Osteoblast (primary cell): ENCODE measurements at regions not wholly inside any gene's neighbourhood (a gene's known extent, or its start where the extent isn't known, plus 50 kb on each side); places are given as distances from the start of the nearest gene placed in this dataset.

Experiments
- DNase-seq: peaks from one replicate; pipeline ENCODE4 v3.0.0; 2011; ENCODE audit warnings: low spot score, mixed read lengths; ENCODE audit not compliant: insufficient read length; ENCODE audit errors: missing footprints
- H2AFZ ChIP-seq: 2 replicates; pipeline ENCODE4 v1.6.0; 2011; ENCODE audit warnings: mild to moderate bottlenecking, low read length
- H3K27ac ChIP-seq: 2 replicates; pipeline ENCODE4 v1.5.1; 2011; ENCODE audit warnings: mild to moderate bottlenecking, low read depth, low read length, moderate library complexity
- H3K27me3 ChIP-seq: 2 replicates; pipeline ENCODE4 v1.6.0; 2012; ENCODE audit warnings: mild to moderate bottlenecking, control low read depth, inconsistent platforms, low read length, moderate library complexity; ENCODE audit not compliant: insufficient read depth
- H3K36me3 ChIP-seq: 2 replicates; pipeline ENCODE4 v1.5.1; 2011; ENCODE audit warnings: mild to moderate bottlenecking, low read length, control low read depth, moderate library complexity; ENCODE audit not compliant: insufficient read depth
- H3K4me1 ChIP-seq: 2 replicates; pipeline ENCODE4 v1.5.1; 2011; ENCODE audit warnings: mild to moderate bottlenecking, low read length, control low read depth, moderate library complexity; ENCODE audit not compliant: insufficient read depth
- H3K4me2 ChIP-seq: 2 replicates; pipeline ENCODE4 v1.6.0; 2011; ENCODE audit warnings: mild to moderate bottlenecking, low read length; ENCODE audit not compliant: insufficient read depth
- H3K4me3 ChIP-seq: fragments of 200-600 bp; sonication (generic); 3 replicates; pipeline ENCODE4 v1.5.1; 2012; ENCODE audit warnings: mild to moderate bottlenecking, low read length, inconsistent platforms; ENCODE audit not compliant: insufficient read depth
- H3K79me2 ChIP-seq: 2 replicates; pipeline ENCODE4 v1.6.0; 2012; ENCODE audit warnings: mild to moderate bottlenecking, low read length, control low read depth, inconsistent platforms; ENCODE audit not compliant: insufficient read depth
- H3K9me3 ChIP-seq: 2 replicates; pipeline ENCODE4 v1.5.1; 2011; ENCODE audit warnings: low read depth, low read length, control low read depth
- H4K20me1 ChIP-seq: 2 replicates; pipeline ENCODE4 v1.6.0; 2012; ENCODE audit warnings: mild to moderate bottlenecking, low read length, control low read depth; ENCODE audit not compliant: insufficient read depth
- TF ChIP-seq, protein P1 (sequence below): IDR thresholded peaks from 2 replicates; pipeline ENCODE4 v1.5.1; 2011; ENCODE audit warnings: mild to moderate bottlenecking, low read depth, low read length, moderate library complexity; ENCODE audit errors: extremely low read depth

DNA sequence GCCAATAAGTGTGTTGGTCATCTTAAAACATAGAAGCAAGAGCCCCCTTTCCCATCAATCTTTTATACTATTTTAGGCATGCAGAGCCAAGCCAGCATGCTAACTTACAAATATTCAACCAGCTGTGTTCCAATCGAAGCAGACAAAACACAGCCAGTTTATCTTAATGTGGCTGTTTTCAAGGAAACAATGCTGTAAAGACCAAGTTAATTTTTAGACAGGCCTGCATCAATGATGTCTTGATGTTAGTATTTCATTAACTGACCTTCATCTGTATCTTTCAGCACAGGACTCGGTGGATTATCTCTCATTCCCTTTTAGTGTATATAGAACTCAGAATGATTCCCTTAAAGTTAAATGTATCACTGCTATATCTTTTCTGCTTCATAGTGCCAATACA is 262.0 kb upstream of the ZWINT start:
- Histone ChIP-seq H3K27me3 (no peaks in the 10 kb centered on the region), H3K4me1 (no peaks in the 10 kb centered on the region), H3K79me2 (no peaks in the 10 kb centered on the region), H3K36me3 (no peaks in the 10 kb centered on the region), H4K20me1 (no peaks in the 10 kb centered on the region), H2AFZ (no peak overlapping the region), H3K4me3 (no peak overlapping the region), H3K27ac (no peak overlapping the region), H3K9me3 (peaks cover 4% of the 10 kb centered on the region), H3K4me2 (no peak overlapping the region)
- no peak for DNase-seq
- TF ChIP-seq, protein P1, sequence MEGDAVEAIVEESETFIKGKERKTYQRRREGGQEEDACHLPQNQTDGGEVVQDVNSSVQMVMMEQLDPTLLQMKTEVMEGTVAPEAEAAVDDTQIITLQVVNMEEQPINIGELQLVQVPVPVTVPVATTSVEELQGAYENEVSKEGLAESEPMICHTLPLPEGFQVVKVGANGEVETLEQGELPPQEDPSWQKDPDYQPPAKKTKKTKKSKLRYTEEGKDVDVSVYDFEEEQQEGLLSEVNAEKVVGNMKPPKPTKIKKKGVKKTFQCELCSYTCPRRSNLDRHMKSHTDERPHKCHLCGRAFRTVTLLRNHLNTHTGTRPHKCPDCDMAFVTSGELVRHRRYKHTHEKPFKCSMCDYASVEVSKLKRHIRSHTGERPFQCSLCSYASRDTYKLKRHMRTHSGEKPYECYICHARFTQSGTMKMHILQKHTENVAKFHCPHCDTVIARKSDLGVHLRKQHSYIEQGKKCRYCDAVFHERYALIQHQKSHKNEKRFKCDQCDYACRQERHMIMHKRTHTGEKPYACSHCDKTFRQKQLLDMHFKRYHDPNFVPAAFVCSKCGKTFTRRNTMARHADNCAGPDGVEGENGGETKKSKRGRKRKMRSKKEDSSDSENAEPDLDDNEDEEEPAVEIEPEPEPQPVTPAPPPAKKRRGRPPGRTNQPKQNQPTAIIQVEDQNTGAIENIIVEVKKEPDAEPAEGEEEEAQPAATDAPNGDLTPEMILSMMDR, result no peak

DNA sequence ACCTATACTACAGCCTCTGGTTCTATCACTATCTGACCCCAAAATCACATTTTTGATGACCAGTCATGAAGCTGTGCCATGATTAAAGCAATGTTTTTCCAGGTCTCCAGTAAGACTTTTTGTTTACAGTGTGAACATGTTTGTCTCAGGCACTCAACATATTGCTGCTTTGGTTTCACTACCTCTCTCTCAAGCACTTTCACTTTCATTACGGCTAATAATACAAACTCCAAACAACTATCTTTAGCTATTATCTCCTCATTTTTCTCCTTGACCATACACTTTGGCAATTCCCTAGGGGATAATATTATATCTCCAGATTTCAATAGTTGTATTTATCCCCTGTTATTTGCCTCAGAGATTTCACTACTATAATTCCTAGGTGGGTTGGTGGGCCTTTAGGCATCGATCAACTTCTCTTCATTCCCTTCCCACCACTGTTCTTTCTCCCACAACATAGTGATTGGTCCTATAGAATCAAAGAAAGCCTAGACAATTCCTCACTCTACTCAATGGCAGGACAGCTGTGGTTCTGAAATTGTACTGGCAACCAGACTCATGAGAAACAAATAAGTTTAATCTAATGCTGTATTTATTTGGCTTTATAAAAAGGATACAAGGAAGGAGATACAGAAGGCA is 261.4 kb upstream of the ZWINT start:
- Histone ChIP-seq H3K4me2 (no peak overlapping the region), H4K20me1 (no peaks in the 10 kb centered on the region), H2AFZ (no peak overlapping the region), H3K4me3 (no peak overlapping the region), H3K9me3 (peaks cover 4% of the 10 kb centered on the region), H3K27me3 (no peaks in the 10 kb centered on the region), H3K4me1 (no peaks in the 10 kb centered on the region), H3K79me2 (no peaks in the 10 kb centered on the region), H3K36me3 (no peaks in the 10 kb centered on the region), H3K27ac (no peak overlapping the region)
- TF ChIP-seq, protein P1, result no peak
- DNase-seq, result no peak

DNA sequence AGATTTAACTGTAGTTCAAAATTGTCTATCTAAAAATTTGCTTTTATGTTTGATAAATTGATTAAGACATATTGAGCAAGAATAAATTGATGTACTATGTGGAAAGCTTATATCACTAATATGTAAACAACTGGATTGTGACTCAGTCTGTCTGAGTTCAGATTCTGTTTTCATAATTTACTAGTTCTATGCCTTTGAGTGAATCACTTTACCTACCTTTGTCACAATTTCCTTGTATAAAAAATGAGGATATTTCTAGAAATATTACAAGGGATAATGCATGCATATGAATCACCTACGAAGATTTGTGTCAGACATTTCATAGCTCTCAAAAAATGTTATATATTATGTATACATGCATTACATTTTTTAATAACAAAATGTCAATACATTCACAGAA is 245.1 kb upstream of the ZWINT start:
- no peak overlapping the region for H3K27ac ChIP-seq
- peaks cover 1% of the 10 kb centered on the region for H3K9me3 ChIP-seq
- TF ChIP-seq, protein P1, result no peak
- H3K4me2 ChIP-seq, result no peak overlapping the region
- no peaks in the 10 kb centered on the region for H4K20me1 ChIP-seq
- no peaks in the 10 kb centered on the region for H3K4me1 ChIP-seq
- DNase-seq, result no peak
- H3K36me3 ChIP-seq, result no peaks in the 10 kb centered on the region
- H2AFZ ChIP-seq, result no peak overlapping the region
- H3K4me3 ChIP-seq, result no peak overlapping the region
- H3K27me3 ChIP-seq, result no peaks in the 10 kb centered on the region
- H3K79me2 ChIP-seq, result no peaks in the 10 kb centered on the region

DNA sequence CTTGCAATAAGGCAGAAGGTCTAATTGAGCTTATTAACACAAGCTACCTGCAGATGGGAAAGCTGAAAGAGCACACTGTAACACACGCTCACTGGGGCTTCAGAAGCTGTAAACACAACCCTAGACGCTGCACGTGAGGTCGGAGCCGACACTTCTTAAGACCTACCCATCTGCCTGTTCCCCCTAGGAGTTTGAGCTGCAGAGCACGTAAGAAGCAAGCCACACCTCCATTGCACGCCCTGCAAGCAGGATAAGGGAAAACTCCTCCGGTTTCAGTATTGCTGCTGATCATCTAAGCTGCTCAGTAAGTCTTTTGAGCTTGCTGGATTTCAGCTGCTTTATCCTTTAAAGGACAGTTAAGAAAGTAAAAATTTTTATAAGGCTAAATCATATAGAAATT is 244.0 kb upstream of the ZWINT start:
- Histone ChIP-seq H3K4me3 (no peak overlapping the region), H4K20me1 (no peaks in the 10 kb centered on the region), H3K36me3 (no peaks in the 10 kb centered on the region), H2AFZ (no peak overlapping the region), H3K79me2 (no peaks in the 10 kb centered on the region), H3K27me3 (no peaks in the 10 kb centered on the region), H3K4me2 (no peak overlapping the region), H3K4me1 (no peaks in the 10 kb centered on the region), H3K27ac (no peak overlapping the region), H3K9me3 (peaks cover 1% of the 10 kb centered on the region)
- no peak for DNase-seq
- TF ChIP-seq, protein P1, result no peak
